ENCODE measurements at regions not wholly inside any gene's neighbourhood (a gene's known extent, or its start where the extent isn't known, plus 50 kb on each side); places are given as distances from the start of the nearest gene placed in this dataset.

- TF ChIP-seq, protein P1, sequence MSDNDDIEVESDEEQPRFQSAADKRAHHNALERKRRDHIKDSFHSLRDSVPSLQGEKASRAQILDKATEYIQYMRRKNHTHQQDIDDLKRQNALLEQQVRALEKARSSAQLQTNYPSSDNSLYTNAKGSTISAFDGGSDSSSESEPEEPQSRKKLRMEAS (IDR thresholded peaks at IDR 0.05) = no peak
- TF ChIP-seq, protein P2, sequence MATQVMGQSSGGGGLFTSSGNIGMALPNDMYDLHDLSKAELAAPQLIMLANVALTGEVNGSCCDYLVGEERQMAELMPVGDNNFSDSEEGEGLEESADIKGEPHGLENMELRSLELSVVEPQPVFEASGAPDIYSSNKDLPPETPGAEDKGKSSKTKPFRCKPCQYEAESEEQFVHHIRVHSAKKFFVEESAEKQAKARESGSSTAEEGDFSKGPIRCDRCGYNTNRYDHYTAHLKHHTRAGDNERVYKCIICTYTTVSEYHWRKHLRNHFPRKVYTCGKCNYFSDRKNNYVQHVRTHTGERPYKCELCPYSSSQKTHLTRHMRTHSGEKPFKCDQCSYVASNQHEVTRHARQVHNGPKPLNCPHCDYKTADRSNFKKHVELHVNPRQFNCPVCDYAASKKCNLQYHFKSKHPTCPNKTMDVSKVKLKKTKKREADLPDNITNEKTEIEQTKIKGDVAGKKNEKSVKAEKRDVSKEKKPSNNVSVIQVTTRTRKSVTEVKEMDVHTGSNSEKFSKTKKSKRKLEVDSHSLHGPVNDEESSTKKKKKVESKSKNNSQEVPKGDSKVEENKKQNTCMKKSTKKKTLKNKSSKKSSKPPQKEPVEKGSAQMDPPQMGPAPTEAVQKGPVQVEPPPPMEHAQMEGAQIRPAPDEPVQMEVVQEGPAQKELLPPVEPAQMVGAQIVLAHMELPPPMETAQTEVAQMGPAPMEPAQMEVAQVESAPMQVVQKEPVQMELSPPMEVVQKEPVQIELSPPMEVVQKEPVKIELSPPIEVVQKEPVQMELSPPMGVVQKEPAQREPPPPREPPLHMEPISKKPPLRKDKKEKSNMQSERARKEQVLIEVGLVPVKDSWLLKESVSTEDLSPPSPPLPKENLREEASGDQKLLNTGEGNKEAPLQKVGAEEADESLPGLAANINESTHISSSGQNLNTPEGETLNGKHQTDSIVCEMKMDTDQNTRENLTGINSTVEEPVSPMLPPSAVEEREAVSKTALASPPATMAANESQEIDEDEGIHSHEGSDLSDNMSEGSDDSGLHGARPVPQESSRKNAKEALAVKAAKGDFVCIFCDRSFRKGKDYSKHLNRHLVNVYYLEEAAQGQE (IDR thresholded peaks at IDR 0.05; ENCODE audit: low read depth) = no peak
- TF ChIP-seq TCF12 (IDR thresholded peaks at IDR 0.05; ENCODE audit: low read depth) = no peak
- no peak for TF ChIP-seq CREB1 (IDR thresholded peaks at IDR 0.05; ENCODE audit: low read depth)
- TF ChIP-seq ZBTB7A (IDR thresholded peaks at IDR 0.05; ENCODE audit: low read depth) = no peak
- TF ChIP-seq USF1 (IDR thresholded peaks at IDR 0.05) = no peak
- TF ChIP-seq TAF1 (IDR thresholded peaks at IDR 0.05; ENCODE audit: low read depth) = no peak
- TF ChIP-seq EGR1 (IDR thresholded peaks at IDR 0.05) = no peak
- TF ChIP-seq YY1 (IDR thresholded peaks at IDR 0.05; ENCODE audit: low read depth) = no peak
- TF ChIP-seq CEBPB (IDR thresholded peaks at IDR 0.05) = no peak
- TF ChIP-seq RAD21 (IDR thresholded peaks at IDR 0.05; ENCODE audit: low read depth) = no peak
- TF ChIP-seq TEAD4 (IDR thresholded peaks at IDR 0.05) = no peak
- TF ChIP-seq FOXM1 (IDR thresholded peaks at IDR 0.05; ENCODE audit: borderline replicate concordance, low read depth) = no peak
- TF ChIP-seq EP300 (IDR thresholded peaks at IDR 0.05; ENCODE audit: borderline replicate concordance) = no peak
- TF ChIP-seq NFIC (IDR thresholded peaks at IDR 0.05) = no peak
Observed at GRCh38 chr12:25810683-25811082, 147.8 kb upstream of the RASSF8 start.

GRCh38 chr12:25811656-25812126, 146.8 kb upstream of the RASSF8 start:
- TF ChIP-seq ZBTB7A (IDR thresholded peaks at IDR 0.05; ENCODE audit: low read depth) (no peak), NFIC (IDR thresholded peaks at IDR 0.05) (no peak), USF1 (IDR thresholded peaks at IDR 0.05) (no peak)
- TF ChIP-seq, protein P2 (IDR thresholded peaks at IDR 0.05; ENCODE audit: low read depth) = no peak

DNA sequence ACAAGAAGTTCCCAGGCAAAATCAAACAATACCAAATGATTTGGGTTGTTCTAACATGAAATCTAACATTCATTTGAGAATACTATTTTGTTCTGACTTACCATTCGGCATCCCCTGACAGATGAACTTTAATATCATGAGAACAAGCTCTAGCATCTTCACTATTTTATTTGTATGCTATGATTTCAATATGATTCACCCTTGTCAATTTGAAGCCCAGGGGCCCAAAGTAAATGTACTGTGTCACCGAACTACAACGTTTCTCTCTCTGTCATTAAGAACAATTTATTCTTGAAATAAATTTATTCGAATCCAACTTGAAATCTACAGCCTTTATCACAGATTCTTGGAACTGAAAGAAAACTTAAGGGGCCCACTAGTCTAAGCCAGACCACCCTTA, 146.2 kb upstream of the RASSF8 start:
- no peak for TF ChIP-seq ZBTB7A (IDR thresholded peaks at IDR 0.05; ENCODE audit: low read depth)
- TF ChIP-seq, protein P1 (IDR thresholded peaks at IDR 0.05) = no peak
- TF ChIP-seq RAD21 (IDR thresholded peaks at IDR 0.05; ENCODE audit: low read depth) = no peak
- no peak for TF ChIP-seq EGR1 (IDR thresholded peaks at IDR 0.05)
- TF ChIP-seq CEBPB (IDR thresholded peaks at IDR 0.05) = no peak
- TF ChIP-seq, protein P2 (IDR thresholded peaks at IDR 0.05; ENCODE audit: low read depth) = no peak
- TF ChIP-seq TAF1 (IDR thresholded peaks at IDR 0.05; ENCODE audit: low read depth) = no peak
- TF ChIP-seq TCF12 (IDR thresholded peaks at IDR 0.05; ENCODE audit: low read depth) = no peak
- TF ChIP-seq EP300 (IDR thresholded peaks at IDR 0.05; ENCODE audit: borderline replicate concordance) = no peak
- TF ChIP-seq CREB1 (IDR thresholded peaks at IDR 0.05; ENCODE audit: low read depth) = no peak
- TF ChIP-seq USF1 (IDR thresholded peaks at IDR 0.05) = no peak
- no peak for TF ChIP-seq YY1 (IDR thresholded peaks at IDR 0.05; ENCODE audit: low read depth)
- TF ChIP-seq FOXM1 (IDR thresholded peaks at IDR 0.05; ENCODE audit: borderline replicate concordance, low read depth) = no peak
- no peak for TF ChIP-seq NFIC (IDR thresholded peaks at IDR 0.05)
- TF ChIP-seq TEAD4 (IDR thresholded peaks at IDR 0.05) = no peak

DNA sequence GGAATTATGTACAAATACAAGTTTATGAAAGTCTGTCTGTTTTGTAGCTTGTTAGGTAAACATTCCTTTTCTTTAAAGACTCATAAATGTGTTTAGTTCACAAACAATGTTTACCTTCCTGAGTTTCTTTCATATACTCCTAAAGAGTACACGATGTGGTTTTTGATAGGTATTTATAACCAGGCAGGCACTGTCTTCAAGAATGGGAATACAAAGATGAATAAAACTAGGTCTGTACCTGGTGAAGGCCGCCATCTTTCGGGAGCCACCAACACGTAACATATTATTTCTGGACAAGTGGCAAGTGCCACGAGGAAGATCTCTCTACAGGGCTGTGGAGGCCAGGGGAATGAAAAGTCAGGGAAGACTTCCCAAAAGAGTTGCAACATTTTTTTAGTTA, 144.6 kb upstream of the RASSF8 start:
- TF ChIP-seq TCF12 (IDR thresholded peaks at IDR 0.05; ENCODE audit: low read depth) = no peak
- TF ChIP-seq CREB1 (IDR thresholded peaks at IDR 0.05; ENCODE audit: low read depth) = no peak
- TF ChIP-seq CEBPB (IDR thresholded peaks at IDR 0.05) = no peak
- TF ChIP-seq TAF1 (IDR thresholded peaks at IDR 0.05; ENCODE audit: low read depth) = no peak
- TF ChIP-seq, protein P2 (IDR thresholded peaks at IDR 0.05; ENCODE audit: low read depth) = no peak
- no peak for TF ChIP-seq USF1 (IDR thresholded peaks at IDR 0.05)
- no peak for TF ChIP-seq RAD21 (IDR thresholded peaks at IDR 0.05; ENCODE audit: low read depth)
- no peak for TF ChIP-seq FOXM1 (IDR thresholded peaks at IDR 0.05; ENCODE audit: borderline replicate concordance, low read depth)
- TF ChIP-seq, protein P1 (IDR thresholded peaks at IDR 0.05) = no peak
- no peak for TF ChIP-seq NFIC (IDR thresholded peaks at IDR 0.05)
- TF ChIP-seq TEAD4 (IDR thresholded peaks at IDR 0.05) = no peak
- no peak for TF ChIP-seq ZBTB7A (IDR thresholded peaks at IDR 0.05; ENCODE audit: low read depth)
- TF ChIP-seq YY1 (IDR thresholded peaks at IDR 0.05; ENCODE audit: low read depth) = no peak
- TF ChIP-seq EP300 (IDR thresholded peaks at IDR 0.05; ENCODE audit: borderline replicate concordance) = no peak
- no peak for TF ChIP-seq EGR1 (IDR thresholded peaks at IDR 0.05)
